GM12873 (cell line): ENCODE measurements at regions not wholly inside any gene's neighbourhood (a gene's known extent, or its start where the extent isn't known, plus 50 kb on each side); places are given as distances from the start of the nearest gene placed in this dataset.

ENCODE experiments used
- TF ChIP-seq, protein P1 (sequence below): IDR thresholded peaks from 2 replicates; pipeline ENCODE4 v1.5.1; 2012; ENCODE audit warnings: low read depth, mild to moderate bottlenecking, moderate library complexity, low read length, control low read depth; ENCODE audit not compliant: insufficient read depth; ENCODE audit errors: missing control alignments

DNA sequence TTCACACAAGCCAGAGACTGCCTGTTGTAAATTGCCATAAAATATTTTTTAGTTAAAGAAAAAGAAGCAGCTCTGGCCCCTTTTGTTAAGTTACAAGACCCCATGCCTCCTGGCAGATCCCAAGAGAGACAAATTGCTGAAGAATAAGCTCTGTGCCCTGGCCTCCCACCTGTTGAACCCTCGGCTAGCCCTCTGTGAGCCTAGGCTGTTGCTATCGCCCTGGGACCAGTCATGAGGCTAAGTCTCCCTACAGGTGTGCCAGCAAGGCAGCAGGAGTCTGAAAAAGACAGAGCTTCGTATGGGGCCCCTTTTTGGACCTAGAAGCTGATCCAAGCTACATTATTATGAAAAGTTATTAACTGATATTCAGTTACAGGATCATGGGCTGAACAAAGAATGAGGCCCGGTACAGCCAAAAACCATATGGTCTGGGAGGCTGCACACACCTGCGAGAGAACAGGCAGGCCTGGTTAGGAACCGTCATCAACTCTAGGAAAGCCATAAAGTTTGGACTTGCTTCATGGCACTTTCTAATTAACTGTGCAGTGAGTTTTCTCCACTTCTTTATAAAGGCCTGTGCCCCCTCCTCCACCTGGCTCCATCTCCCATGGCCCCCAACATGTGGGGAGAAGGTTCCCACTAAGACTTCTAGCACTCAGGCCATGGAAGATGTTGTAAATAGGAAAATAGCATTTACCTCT, 384.7 kb downstream of the ENC1 start:
- TF ChIP-seq, protein P1, sequence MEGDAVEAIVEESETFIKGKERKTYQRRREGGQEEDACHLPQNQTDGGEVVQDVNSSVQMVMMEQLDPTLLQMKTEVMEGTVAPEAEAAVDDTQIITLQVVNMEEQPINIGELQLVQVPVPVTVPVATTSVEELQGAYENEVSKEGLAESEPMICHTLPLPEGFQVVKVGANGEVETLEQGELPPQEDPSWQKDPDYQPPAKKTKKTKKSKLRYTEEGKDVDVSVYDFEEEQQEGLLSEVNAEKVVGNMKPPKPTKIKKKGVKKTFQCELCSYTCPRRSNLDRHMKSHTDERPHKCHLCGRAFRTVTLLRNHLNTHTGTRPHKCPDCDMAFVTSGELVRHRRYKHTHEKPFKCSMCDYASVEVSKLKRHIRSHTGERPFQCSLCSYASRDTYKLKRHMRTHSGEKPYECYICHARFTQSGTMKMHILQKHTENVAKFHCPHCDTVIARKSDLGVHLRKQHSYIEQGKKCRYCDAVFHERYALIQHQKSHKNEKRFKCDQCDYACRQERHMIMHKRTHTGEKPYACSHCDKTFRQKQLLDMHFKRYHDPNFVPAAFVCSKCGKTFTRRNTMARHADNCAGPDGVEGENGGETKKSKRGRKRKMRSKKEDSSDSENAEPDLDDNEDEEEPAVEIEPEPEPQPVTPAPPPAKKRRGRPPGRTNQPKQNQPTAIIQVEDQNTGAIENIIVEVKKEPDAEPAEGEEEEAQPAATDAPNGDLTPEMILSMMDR = no peak

- TF ChIP-seq, protein P1 = no peak
Measured at GRCh38 chr5:74254257-74254656, 386.3 kb downstream of the ENC1 start.

- TF ChIP-seq, protein P1 = no peak
Measured at GRCh38 chr5:74252044-74252443, 388.5 kb downstream of the ENC1 start.

DNA sequence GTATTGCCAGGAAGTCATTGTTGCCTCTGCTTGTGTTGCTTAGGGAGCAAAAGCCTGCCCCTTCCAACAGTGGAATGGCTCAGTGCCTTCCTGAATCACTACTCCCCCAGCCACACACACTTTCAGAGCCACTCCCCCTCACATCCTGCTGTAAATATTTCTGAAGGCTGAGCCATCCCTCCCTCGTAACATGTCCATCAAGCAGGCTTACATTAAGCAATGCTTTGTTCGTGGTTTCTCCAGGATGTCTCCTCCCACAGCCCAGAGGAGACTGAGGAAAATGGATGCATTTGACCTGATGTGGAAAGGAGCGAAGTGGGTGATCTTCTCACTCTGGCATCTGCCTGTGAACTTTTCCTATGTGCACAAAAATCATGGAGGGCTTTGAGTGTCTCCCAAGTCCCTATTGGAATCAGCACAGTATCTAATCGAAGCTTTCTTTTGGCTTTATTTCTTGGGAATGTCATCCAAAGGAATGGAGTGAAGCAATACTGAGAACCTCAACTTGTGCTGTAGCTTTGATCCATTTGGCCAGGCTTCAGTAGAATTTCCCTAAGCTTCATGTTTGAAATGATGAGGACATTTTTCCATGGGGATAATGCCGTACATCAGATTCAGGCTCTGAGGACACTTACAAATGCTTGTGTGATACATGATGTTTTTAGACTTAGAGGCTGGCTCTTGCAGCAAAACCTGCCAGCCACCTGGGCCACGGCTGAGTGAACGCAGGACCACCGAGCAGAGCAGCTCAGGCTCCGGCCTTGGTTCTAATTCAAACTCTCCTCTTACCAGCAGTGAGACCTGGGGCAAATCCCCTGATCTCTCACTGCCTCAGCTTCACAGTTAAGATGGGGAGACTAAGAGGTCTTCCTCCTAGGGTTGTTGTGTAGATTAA, 389.1 kb downstream of the ENC1 start:
- TF ChIP-seq, protein P1 = no peak

- TF ChIP-seq, protein P1 = no peak
Measured at GRCh38 chr5:74250304-74251102, 390.0 kb downstream of the ENC1 start.

- TF ChIP-seq, protein P1 = no peak
Measured at GRCh38 chr5:74248576-74248975, 392.0 kb downstream of the ENC1 start.

DNA sequence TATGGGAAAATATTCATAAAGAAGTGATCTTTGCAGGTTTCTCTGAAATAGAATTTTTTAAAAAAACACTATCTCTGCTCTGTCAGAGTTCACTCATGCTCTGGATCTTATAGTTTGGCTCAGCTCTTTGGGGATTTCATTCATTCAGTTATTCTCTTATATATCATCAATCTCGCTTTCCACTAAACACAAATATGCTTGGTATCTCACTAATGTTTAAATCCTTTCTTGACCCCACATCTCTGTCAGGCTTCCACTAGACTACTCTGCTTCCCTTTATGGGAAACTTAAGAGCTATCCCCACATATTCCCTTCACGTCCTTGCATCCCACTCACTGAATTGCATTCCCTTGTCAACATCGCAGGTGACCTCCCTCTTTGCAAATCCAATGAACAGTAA, 396.1 kb downstream of the ENC1 start:
- TF ChIP-seq, protein P1 = no peak
